ENCODE measurements at regions not wholly inside any gene's neighbourhood (a gene's known extent, or its start where the extent isn't known, plus 50 kb on each side); places are given as distances from the start of the nearest gene placed in this dataset.

DNA sequence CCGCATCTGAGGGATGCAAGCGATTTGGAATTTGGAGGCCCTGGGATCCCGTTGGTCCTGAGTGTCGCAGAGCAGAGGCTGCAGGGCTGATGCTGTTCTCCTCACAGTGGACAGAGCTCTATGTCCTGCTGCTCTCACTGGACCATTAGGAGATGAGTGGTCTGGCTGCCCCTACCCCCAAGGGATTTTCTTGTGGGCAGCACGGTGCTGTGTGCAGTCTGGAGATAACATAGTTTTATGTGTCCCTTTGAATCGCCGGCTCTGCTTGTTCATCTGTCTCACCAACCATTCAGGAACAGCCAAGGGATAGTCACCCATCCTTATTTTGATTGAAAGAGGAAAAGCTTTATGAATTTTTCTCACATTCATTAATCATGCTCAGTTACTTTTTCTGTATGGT lies 49.9 kb downstream of the CHRM3 start:
- TF ChIP-seq, protein P1, sequence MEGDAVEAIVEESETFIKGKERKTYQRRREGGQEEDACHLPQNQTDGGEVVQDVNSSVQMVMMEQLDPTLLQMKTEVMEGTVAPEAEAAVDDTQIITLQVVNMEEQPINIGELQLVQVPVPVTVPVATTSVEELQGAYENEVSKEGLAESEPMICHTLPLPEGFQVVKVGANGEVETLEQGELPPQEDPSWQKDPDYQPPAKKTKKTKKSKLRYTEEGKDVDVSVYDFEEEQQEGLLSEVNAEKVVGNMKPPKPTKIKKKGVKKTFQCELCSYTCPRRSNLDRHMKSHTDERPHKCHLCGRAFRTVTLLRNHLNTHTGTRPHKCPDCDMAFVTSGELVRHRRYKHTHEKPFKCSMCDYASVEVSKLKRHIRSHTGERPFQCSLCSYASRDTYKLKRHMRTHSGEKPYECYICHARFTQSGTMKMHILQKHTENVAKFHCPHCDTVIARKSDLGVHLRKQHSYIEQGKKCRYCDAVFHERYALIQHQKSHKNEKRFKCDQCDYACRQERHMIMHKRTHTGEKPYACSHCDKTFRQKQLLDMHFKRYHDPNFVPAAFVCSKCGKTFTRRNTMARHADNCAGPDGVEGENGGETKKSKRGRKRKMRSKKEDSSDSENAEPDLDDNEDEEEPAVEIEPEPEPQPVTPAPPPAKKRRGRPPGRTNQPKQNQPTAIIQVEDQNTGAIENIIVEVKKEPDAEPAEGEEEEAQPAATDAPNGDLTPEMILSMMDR (IDR thresholded peaks at IDR 0.05; ENCODE audit: insufficient read depth, low read length, poor library complexity, severe bottlenecking), result no peak

DNA sequence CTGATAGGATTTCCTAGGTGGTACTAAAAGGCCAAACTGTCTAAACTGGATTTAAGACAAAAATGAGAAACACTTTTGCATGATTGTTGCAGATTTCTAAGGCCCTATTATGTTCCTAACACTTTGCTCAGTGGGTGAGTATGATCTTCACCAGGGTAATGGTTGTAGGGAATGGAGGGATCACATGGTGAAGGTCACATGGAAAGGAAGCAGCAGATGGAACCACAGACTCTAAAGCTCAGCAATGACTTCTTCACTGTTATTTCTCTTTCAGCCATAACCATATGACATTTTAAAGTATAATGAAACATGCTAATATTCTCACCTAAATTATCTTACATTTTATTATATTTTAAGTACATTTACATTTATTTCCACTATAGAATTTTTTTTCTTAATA lies 51.5 kb downstream of the CHRM3 start:
- Histone ChIP-seq H3K4me3 (replicated peaks; ENCODE audit: low read depth, low read length) (no peak overlapping the region), H3K27me3 (replicated peaks; ENCODE audit: control insufficient read depth, insufficient read depth, low read length) (no peaks in the 10 kb centered on the region), H3K36me3 (ENCODE audit: control insufficient read depth, insufficient read depth, low read length) (no peaks in the 10 kb centered on the region)
- TF ChIP-seq, protein P1 (IDR thresholded peaks at IDR 0.05; ENCODE audit: insufficient read depth, low read length, poor library complexity, severe bottlenecking), result no peak
- DNase-seq (ENCODE audit: extremely low read depth, insufficient read length), result no peak

More for the DNA sequence above, 49.9 kb downstream of the CHRM3 start:
- no peak overlapping the region for H3K4me3 ChIP-seq (replicated peaks; ENCODE audit: low read depth, low read length)
- no peaks in the 10 kb centered on the region for H3K36me3 ChIP-seq (ENCODE audit: control insufficient read depth, insufficient read depth, low read length)
- H3K27me3 ChIP-seq (replicated peaks; ENCODE audit: control insufficient read depth, insufficient read depth, low read length), result no peaks in the 10 kb centered on the region
- DNase-seq (ENCODE audit: extremely low read depth, insufficient read length), result no peak

DNA sequence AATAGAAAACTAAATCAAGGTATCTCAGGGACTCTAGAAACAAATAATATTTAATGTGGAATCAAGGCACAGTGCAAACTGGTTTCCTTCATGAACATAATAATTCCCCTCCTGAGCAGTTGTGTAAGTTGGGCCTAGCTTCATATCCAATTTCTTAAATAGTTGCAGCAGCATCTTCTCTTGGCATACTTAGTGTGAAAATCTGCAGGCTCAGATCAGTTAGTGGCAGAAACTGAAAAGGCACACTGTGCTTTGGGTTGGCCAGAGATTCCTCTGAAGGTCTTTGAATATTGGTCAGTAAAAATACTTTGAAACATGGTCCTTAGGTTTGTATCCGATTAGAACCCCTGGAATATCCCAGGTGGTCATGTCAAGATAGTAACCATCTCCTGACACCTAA lies 52.5 kb downstream of the CHRM3 start:
- DNase-seq (ENCODE audit: extremely low read depth, insufficient read length), result no peak
- Histone ChIP-seq H3K4me3 (replicated peaks; ENCODE audit: low read depth, low read length) (no peak overlapping the region), H3K36me3 (ENCODE audit: control insufficient read depth, insufficient read depth, low read length) (no peaks in the 10 kb centered on the region), H3K27me3 (replicated peaks; ENCODE audit: control insufficient read depth, insufficient read depth, low read length) (no peaks in the 10 kb centered on the region)
- TF ChIP-seq, protein P1 (IDR thresholded peaks at IDR 0.05; ENCODE audit: insufficient read depth, low read length, poor library complexity, severe bottlenecking), result no peak

DNA sequence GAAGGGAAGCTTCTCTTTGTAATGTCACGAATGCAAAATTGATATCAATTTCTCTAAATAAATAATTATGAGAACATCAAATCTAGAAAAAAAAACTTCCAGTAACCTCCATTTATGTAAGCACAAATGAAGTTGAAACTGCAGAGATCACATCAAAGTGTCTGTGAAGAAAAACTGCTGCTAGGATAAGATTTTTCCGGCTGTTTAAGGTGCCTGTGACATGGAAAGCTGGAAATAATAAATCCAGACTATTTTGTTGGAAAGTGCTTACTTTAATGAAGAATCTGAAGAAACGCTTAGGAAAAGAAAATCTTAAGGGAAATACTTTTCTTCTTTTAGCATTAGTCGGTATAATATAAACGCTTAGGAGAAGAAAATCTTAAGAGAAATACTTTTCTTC lies 57.0 kb downstream of the CHRM3 start:
- TF ChIP-seq, protein P1 (IDR thresholded peaks at IDR 0.05; ENCODE audit: insufficient read depth, low read length, poor library complexity, severe bottlenecking), result no peak

DNA sequence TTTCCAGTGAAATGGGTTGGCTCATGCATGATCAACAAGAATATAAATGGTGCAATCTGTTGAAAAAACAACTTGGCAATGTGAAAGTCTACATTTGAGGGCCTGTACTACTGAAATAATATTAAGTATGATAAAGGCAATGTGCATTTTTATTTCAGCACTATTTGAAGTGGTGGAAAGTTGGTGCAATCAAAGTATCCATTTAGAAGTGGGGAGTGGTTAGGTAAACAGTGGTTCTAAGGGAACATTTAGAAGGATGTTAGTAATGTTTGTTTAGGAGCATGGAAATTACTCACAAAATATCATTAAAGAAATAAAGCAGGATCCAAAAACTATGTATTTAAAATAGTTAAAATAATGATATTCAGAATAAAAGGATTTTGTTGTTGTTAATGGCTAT lies 60.2 kb downstream of the CHRM3 start:
- no peaks in the 10 kb centered on the region for H3K27me3 ChIP-seq (replicated peaks; ENCODE audit: control insufficient read depth, insufficient read depth, low read length)
- TF ChIP-seq, protein P1 (IDR thresholded peaks at IDR 0.05; ENCODE audit: insufficient read depth, low read length, poor library complexity, severe bottlenecking), result no peak
- no peak overlapping the region for H3K4me3 ChIP-seq (replicated peaks; ENCODE audit: low read depth, low read length)
- H3K36me3 ChIP-seq (ENCODE audit: control insufficient read depth, insufficient read depth, low read length), result no peaks in the 10 kb centered on the region
- no peak for DNase-seq (ENCODE audit: extremely low read depth, insufficient read length)

More for the DNA sequence above, 57.0 kb downstream of the CHRM3 start:
- no peaks in the 10 kb centered on the region for H3K27me3 ChIP-seq (replicated peaks; ENCODE audit: control insufficient read depth, insufficient read depth, low read length)
- H3K4me3 ChIP-seq (replicated peaks; ENCODE audit: low read depth, low read length), result no peak overlapping the region
- H3K36me3 ChIP-seq (ENCODE audit: control insufficient read depth, insufficient read depth, low read length), result no peaks in the 10 kb centered on the region
- DNase-seq (ENCODE audit: extremely low read depth, insufficient read length), result no peak

DNA sequence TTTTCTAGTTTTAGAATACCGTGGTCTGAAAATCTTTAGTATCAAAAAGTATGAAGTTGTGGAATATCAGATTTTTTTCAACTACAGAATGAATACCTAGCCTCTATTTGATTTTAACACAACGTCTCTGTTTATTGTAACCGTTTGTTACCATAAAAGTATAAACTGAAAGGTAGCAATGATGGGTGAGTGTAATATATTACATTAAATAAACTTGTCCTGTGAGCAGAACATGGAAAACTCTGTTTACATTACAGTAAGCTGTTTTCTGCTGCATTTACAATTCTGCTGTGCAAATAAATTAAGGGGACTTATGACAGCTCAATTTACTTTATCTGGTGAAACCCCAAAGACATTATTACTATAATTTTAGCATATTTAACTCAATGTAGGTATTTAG lies 62.5 kb downstream of the CHRM3 start:
- H3K4me3 ChIP-seq (replicated peaks; ENCODE audit: low read depth, low read length), result no peak overlapping the region
- TF ChIP-seq, protein P1 (IDR thresholded peaks at IDR 0.05; ENCODE audit: insufficient read depth, low read length, poor library complexity, severe bottlenecking), result no peak
- H3K27me3 ChIP-seq (replicated peaks; ENCODE audit: control insufficient read depth, insufficient read depth, low read length), result no peaks in the 10 kb centered on the region
- no peaks in the 10 kb centered on the region for H3K36me3 ChIP-seq (ENCODE audit: control insufficient read depth, insufficient read depth, low read length)
- no peak for DNase-seq (ENCODE audit: extremely low read depth, insufficient read length)
